Left ventricle myocardium superior (tissue), 1 donor: ENCODE measurements at regions not wholly inside any gene's neighbourhood (a gene's known extent, or its start where the extent isn't known, plus 50 kb on each side); places are given as distances from the start of the nearest gene placed in this dataset.

Experiments used
- ATAC-seq: fragments of 200-7000 bp; cut with Tn5 transposase; one replicate; pipeline ENCODE4 v1.9.1; 2020; ENCODE audit warnings: mild to moderate bottlenecking, moderate library complexity
- DNase-seq: peaks from one replicate; pipeline ENCODE4 v3.0.0-alpha.2; 2020
- intact Hi-C: fragments of 100-400 bp; cut with micrococcal nuclease; formaldehyde crosslinking; loops from one replicate; pipeline ENCODE4 v1.11.0; 2022
- donor health status: DM: no; HTN: yes; CAD: no; lungs with severe emphysema.

DNA sequence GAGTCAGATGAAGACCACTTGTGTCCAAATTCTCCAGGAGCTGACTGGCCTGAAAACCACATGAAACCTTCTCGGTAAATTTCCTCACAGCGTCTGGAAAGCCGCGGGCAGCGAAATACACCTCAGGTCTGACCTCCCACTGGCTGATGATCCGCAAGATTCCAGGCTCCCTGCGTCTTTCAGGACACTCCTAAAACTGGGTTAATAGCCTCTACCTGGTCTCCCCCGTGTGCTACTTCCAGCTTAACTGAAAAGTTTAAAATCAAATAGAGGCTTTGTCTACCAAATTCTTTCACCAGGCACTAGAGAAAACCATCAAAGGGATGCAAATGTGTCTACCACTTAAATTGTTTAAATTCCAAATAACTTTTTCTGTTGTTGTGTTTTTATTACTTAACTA is 312.6 kb downstream of the DRD1 start:
- ATAC-seq (no peak), DNase-seq (no peak)
- intact Hi-C loops, result no loop called here

- intact Hi-C loops, result no loop called here
These were observed 314.4 kb downstream of the DRD1 start for GRCh38 chr5:175129619-175130018.

DNA sequence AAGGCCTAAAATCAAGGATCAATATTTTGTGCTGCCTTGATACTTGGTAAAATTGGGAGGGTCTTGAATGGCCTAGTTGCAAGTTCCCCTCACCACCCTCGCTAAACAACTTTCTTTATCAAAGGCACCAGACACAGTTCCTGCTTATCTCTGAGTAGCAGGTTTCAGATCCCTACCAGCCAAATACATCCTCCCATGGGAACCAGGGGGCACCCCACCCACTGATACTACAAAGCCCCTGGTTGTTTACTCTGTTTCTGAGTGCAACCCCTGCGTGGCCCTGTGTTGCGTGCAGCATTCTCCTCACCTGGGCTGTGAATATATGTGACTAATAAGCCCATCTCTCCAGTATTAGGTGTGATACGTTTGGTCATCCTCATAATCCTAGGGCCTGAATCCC is 314.9 kb downstream of the DRD1 start:
- no peak for ATAC-seq
- intact Hi-C loops, result no loop called here
- no peak for DNase-seq

More at GRCh38 chr5:175129619-175130018, 314.4 kb downstream of the DRD1 start:
- ATAC-seq (no peak), DNase-seq (no peak)

DNA sequence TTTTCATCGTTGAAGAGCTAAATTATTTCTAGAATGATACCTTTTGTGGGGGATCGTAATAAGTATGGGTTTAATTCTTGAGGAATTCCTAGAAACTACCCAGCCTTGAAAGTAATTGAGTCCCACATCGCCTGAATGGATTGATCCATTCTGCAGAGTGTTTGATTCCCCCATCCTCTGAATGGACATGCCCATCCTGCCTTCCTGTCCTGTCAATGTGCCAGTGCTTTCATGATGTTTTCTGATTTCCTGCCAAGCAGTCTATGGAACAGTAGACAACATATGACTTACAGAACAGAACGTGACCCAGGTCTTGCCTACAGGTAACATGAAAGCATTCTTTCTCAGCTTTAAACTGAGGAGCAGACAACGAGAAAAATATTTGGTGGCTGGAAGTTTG is 319.2 kb downstream of the DRD1 start:
- intact Hi-C loops, result no loop called here
- DNase-seq (no peak), ATAC-seq (no peak)

DNA sequence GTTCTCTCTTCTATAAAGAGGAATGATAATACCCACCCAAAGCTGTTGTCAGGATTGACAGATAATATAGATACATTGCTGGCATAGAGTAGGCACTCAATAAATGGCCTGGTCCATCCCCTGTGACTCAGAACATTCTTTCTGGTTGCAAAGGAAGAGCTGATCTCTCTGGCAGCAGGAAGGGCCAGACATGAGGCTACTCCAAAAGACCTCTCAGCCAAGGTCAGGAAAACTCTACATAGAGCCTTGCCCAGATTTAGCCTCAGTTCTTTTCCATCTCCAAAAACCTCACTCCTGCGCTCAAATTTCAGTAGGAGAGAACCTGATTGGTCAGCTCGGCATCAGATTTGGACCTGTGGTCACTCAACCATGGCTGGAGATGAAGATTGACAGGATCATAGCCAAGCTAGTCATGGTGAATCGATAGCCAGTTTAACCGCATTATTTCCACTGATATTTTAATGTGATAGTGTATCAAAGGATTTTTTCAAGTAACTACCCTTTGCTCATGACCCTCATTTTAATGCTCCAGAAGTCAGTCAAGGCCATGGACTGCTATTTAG is 319.6 kb downstream of the DRD1 start:
- intact Hi-C loops, result no loop called here
- DNase-seq, result no peak

GRCh38 chr5:175123542-175123941 is 320.4 kb downstream of the DRD1 start:
- intact Hi-C loops, result no loop called here
- ATAC-seq (no peak), DNase-seq (no peak)

More for the DNA sequence above, 319.6 kb downstream of the DRD1 start:
- no peak for ATAC-seq

- intact Hi-C loops, result no loop called here
- no peak for DNase-seq
- ATAC-seq, result no peak
These were observed 322.5 kb downstream of the DRD1 start for GRCh38 chr5:175121457-175121856.

GRCh38 chr5:175120412-175120811 is 323.6 kb downstream of the DRD1 start:
- no peak for ATAC-seq
- intact Hi-C loops, result no loop called here

GRCh38 chr5:175118700-175119309 is 325.2 kb downstream of the DRD1 start:
- ATAC-seq (no peak), DNase-seq (no peak)

More at GRCh38 chr5:175120412-175120811, 323.6 kb downstream of the DRD1 start:
- DNase-seq, result no peak

GRCh38 chr5:175116466-175117048 is 327.4 kb downstream of the DRD1 start:
- ATAC-seq, result no peak
- DNase-seq, result no peak
- intact Hi-C loops, result no loop called here

More at GRCh38 chr5:175118700-175119309, 325.2 kb downstream of the DRD1 start:
- intact Hi-C loops, result no loop called here

GRCh38 chr5:175115831-175116230 is 328.2 kb downstream of the DRD1 start:
- DNase-seq (no peak), ATAC-seq (no peak)
- intact Hi-C loops, result no loop called here

DNA sequence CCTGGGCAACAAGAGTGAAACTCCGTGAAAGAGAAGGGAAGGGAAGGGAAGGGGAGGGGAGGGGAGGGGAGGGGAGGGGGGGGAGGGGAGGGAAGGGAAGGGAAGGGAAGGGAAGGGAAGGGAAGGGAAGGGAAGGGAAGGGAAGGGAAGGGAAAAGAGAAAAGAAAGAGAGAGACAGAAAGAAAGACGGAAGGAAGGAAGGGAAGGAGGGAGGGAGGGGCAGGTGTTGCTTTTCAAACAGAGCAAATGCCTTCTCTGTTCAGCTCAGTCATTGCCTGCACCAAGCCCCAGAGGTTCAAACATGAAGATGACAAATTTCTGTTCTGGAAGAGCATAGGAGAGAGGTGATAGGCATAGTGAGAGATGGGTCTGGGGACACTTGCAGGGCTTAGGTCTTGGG is 330.0 kb downstream of the DRD1 start:
- no peak for DNase-seq
- intact Hi-C loops, result no loop called here
- ATAC-seq, result no peak

DNA sequence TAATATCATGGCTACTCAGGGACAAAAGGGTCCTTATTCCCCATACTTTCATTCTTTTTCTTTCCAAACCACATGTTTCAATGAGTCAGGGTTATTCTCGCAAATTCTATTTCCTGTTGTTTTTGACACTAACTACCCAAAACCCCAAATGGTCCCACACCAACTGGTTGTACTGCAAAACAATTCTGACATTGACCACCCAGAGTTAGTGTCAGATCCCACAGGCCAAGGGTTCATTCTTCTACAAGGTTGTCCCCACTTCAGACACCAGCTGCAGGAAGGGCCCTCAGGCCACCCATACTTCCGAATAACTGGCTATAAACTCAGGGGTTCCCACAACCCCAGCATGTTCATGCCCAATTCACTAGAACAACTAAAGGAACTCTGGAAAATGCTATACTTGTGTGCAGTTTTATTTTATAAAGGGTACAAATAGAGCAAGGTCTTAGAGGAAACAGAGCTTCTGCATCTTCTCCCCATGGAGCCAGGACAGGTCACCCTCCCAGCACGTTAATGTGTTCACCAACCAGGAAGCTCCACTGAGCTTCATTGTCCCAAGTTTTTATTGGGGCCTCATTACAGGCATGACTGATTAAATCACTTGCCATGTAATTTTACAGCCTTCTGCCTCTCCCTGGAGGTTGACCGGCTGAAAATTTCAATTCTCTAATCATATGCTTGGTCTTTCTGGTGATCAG is 334.8 kb downstream of the DRD1 start:
- no peak for ATAC-seq
- DNase-seq, result no peak
- intact Hi-C loops, result no loop called here

DNA sequence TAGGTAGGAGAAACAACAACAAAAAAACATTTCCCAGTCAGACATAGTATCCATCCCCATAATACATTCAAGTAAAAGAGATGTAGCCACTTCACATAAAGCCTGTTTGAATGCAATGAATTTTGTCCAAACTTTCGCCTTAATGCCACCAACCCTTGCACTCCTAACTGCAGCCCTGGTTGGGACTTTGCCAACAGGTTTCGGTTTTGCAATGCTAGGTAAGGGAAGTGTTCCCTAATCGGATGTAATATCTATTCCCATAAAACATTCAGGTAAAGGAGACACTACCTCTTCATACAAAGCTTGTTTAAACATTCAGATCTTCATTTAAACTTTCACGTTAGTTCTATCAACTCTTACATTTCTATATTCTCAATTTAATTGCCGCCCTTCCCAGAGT is 336.1 kb downstream of the DRD1 start:
- DNase-seq (no peak), ATAC-seq (no peak)
- intact Hi-C loops, result no loop called here

DNA sequence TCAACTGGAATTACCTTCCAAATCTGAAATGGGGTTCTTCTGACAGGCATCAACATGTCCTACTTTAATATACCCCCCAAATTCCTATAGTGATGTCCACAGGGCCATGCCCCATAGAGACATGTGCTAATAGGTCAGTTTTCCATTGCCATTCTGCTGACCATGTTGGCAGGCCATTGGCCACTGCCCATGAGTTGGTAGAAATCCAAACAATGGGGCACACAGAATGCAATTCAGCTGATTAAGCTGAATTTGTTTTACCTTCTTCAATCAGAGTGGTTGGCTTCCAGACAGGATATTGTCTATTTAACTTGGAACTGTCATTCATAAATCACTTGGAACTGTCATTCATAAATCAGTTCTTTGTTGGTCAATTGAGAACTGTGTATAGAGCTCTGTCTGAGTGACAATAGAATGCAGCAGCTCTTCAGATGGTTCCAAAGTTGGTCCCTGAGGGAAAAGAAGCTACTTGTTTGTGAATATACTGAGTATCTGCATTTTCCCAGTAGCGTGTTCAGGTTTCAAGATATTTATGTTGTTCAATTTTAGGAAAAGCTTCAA is 336.9 kb downstream of the DRD1 start:
- intact Hi-C loops, result no loop called here
- ATAC-seq, result no peak

GRCh38 chr5:175104677-175105076 is 339.3 kb downstream of the DRD1 start:
- intact Hi-C loops, result no loop called here
- DNase-seq, result no peak
- no peak for ATAC-seq

More for the DNA sequence above, 336.9 kb downstream of the DRD1 start:
- DNase-seq, result no peak

GRCh38 chr5:175103746-175104145 is 340.2 kb downstream of the DRD1 start:
- intact Hi-C loops, result no loop called here
- ATAC-seq (no peak), DNase-seq (no peak)

- ATAC-seq (no peak), DNase-seq (no peak)
- intact Hi-C loops, result no loop called here
These were observed 341.3 kb downstream of the DRD1 start for GRCh38 chr5:175102717-175103116.

GRCh38 chr5:175098301-175098700 is 345.7 kb downstream of the DRD1 start:
- no peak for ATAC-seq
- intact Hi-C loops, result no loop called here
- no peak for DNase-seq
